ENCODE measurements at regions not wholly inside any gene's neighbourhood (a gene's known extent, or its start where the extent isn't known, plus 50 kb on each side); places are given as distances from the start of the nearest gene placed in this dataset.

DNA sequence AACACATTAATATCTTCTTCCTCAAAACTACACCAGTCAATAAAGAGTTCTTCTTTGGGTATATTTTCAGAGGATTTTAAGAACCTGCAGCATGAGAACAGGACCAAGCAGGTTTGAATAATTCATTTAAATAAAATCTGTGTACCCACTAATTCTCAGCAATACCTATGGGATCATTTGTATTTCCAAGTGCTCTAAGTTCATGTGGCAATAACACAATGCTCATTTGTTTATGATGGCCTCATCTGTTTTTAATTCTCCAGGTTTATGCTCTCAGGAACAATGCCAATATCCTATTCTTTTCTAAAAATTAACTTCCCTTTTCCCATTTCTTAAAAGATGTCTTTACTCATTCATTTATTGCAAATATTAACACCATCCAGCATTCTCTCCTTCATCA, 264.7 kb downstream of the METTL4 start:
- FAIRE-seq (peak; percentile 21), DNase-seq (ENCODE audit: insufficient read length, low spot score) (no peak)
- TF ChIP-seq CTCF (IDR thresholded peaks at IDR 0.05; ENCODE audit: insufficient read depth, missing control alignments): no peak

DNA sequence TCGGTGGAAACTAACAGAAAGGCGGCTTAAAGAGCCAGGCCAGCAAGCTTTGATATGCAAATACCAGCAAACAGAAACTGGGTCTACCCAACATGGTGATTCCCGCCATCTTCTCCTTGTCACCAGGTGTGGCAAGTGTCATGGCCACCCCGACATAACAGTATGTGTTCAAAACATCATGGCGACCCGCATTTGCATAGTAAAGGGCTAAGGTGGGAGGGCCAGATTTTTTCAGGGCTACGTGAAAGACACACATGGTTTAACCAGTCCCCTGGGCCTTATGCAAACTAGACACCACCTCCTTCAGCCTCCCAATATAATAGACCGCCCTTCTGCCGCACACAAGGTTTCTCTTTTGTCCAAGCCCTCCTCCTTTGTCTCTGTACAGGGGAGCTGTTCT, 260.4 kb downstream of the METTL4 start:
- FAIRE-seq (no peak), DNase-seq (ENCODE audit: insufficient read length, low spot score) (no peak)
- TF ChIP-seq CTCF (IDR thresholded peaks at IDR 0.05; ENCODE audit: insufficient read depth, missing control alignments): no peak

DNA sequence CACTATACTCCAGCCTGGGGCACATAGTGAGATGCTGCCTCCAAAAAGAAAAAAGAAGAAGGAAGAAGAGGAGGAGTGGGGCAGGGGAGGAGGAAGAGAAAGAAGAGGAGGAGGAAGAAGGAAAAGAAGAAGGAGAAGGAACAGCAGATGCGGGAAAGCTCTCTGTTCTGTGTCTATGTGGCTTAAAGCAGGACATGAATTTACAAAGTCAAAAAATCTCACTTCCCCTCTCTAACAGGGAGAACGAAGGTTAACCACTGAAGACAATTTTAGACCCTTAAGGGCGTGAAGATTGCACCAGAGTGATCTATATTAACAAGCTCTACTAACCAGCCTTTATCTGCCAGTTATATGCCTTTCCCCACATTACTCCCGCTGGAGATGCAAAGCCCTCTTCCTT, 258.9 kb downstream of the METTL4 start:
- no peak for TF ChIP-seq CTCF (IDR thresholded peaks at IDR 0.05; ENCODE audit: insufficient read depth, missing control alignments)
- no peak for FAIRE-seq
- no peak for DNase-seq (ENCODE audit: insufficient read length, low spot score)

GRCh38 chr18:2313332-2313731, 258.0 kb downstream of the METTL4 start:
- FAIRE-seq (no peak), DNase-seq (ENCODE audit: insufficient read length, low spot score) (no peak)
- TF ChIP-seq CTCF (IDR thresholded peaks at IDR 0.05; ENCODE audit: insufficient read depth, missing control alignments): no peak

- no peak for TF ChIP-seq CTCF (IDR thresholded peaks at IDR 0.05; ENCODE audit: insufficient read depth, missing control alignments)
- DNase-seq (ENCODE audit: insufficient read length, low spot score): no peak
- FAIRE-seq: no peak
Measured at GRCh38 chr18:2316082-2316750, 255.1 kb downstream of the METTL4 start.

DNA sequence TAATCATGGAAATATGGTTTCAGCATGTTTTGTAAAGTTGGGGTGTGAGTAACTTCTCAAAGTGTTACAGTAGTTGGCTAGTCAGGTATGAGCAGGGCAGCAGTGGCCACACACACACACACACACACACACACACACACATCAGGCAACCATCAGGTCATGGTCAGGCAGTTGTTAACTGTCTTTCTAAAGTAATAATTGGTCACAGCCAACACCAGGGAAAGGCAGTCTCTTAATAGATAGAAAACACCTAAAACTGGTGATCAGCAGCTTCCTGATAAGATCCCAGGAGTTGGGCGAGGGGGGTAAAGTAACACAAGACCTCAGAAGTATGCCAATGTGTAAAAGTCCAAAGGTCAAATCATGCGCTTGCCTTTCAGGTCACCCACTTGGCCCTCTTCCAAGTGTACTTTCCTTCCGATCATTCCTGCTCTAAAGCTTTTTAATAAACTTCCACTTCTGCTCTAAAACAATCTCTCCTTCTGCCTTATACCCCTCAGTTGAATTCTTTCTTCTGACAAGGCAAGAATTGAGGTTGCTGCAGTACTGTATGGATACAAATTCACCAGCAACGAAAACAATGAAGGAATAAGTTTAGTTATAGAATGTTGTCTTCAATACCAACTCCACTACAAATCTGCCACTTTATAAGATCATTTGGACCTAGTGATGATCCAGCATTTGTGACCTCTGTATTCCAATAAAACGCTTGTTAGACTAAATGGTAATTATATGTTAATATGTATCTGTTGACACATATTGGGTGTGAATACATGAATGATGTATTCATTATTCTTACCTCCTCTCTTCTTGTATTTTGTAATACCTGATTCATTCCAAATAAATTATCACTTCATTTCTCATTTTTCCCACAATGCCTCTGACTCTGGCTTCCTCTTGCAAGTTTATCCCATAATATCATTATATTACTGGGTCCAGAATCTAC, 254.3 kb downstream of the METTL4 start:
- DNase-seq (ENCODE audit: insufficient read length, low spot score): no peak
- FAIRE-seq: peak; percentile 78
- no peak for TF ChIP-seq CTCF (IDR thresholded peaks at IDR 0.05; ENCODE audit: insufficient read depth, missing control alignments)

DNA sequence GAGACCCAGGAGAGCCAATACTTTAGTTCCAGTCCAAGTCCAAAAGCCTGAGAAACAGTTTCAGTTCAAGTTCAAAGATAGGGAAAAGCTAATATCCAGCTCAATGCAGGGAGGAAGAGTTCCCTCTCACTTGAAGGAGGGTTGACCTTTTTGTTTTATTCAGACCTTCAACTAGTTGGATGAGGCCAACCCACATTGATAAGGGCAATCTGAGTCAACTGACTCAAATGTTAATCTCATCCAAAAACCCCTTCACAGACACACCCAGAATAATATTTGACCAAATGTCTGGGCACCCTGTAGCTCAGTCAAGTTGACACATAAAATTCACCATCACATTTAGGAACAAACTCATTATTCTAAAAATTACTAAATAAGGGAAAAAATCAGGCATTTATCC, 246.8 kb downstream of the METTL4 start:
- DNase-seq (ENCODE audit: insufficient read length, low spot score): no peak
- no peak for TF ChIP-seq CTCF (IDR thresholded peaks at IDR 0.05; ENCODE audit: insufficient read depth, missing control alignments)
- peak; percentile 38 for FAIRE-seq

Data from D721Med (cell line).